GM21528 (cell line): ENCODE measurements at regions not wholly inside any gene's neighbourhood (a gene's known extent, or its start where the extent isn't known, plus 50 kb on each side); places are given as distances from the start of the nearest gene placed in this dataset.
"Not testable (repeated sequence)": the region's sequence is repeated elsewhere in the genome, so short reads cannot be mapped to it uniquely, and the experiment has no call there.

Experiments
- ATAC-seq: cut with Tn5 transposase; IDR thresholded peaks from one replicate; pipeline ENCODE4 v1.9.1; 2021; ENCODE audit warnings: mild to moderate bottlenecking, moderate library complexity; ENCODE audit not compliant: unreplicated experiment, low FRiP score

GRCh38 chr7:46047581-46047980, 126.5 kb upstream of the IGFBP3 start:
- no peak for ATAC-seq

GRCh38 chr7:46043338-46043737, 122.3 kb upstream of the IGFBP3 start:
- ATAC-seq: not testable (repeated sequence)

- ATAC-seq: not testable (repeated sequence)
These were observed 118.7 kb upstream of the IGFBP3 start for GRCh38 chr7:46039813-46040212.

GRCh38 chr7:46035166-46035565, 114.1 kb upstream of the IGFBP3 start:
- no peak for ATAC-seq

GRCh38 chr7:46034056-46034768, 113.1 kb upstream of the IGFBP3 start:
- ATAC-seq: no peak

- no peak for ATAC-seq
These were observed 112.5 kb upstream of the IGFBP3 start for GRCh38 chr7:46033592-46033991.

GRCh38 chr7:46032942-46033341, 111.9 kb upstream of the IGFBP3 start:
- no peak for ATAC-seq

GRCh38 chr7:46032353-46032752, 111.3 kb upstream of the IGFBP3 start:
- no peak for ATAC-seq

GRCh38 chr7:46029111-46029704, 108.1 kb upstream of the IGFBP3 start:
- no peak for ATAC-seq

GRCh38 chr7:46028246-46028645, 107.2 kb upstream of the IGFBP3 start:
- no peak for ATAC-seq

GRCh38 chr7:46026741-46027140, 105.7 kb upstream of the IGFBP3 start:
- no peak for ATAC-seq

GRCh38 chr7:46024263-46024916, 103.3 kb upstream of the IGFBP3 start:
- no peak for ATAC-seq

- no peak for ATAC-seq
These were observed 101.3 kb upstream of the IGFBP3 start for GRCh38 chr7:46022397-46022796.

GRCh38 chr7:46015107-46015868, 94.2 kb upstream of the IGFBP3 start:
- no peak for ATAC-seq

GRCh38 chr7:46011501-46011900, 90.4 kb upstream of the IGFBP3 start:
- ATAC-seq: no peak

- ATAC-seq: no peak
These were observed 90.0 kb upstream of the IGFBP3 start for GRCh38 chr7:46011059-46011458.

GRCh38 chr7:46009211-46009610, 88.1 kb upstream of the IGFBP3 start:
- no peak for ATAC-seq

- ATAC-seq: no peak
These were observed 87.0 kb upstream of the IGFBP3 start for GRCh38 chr7:46007990-46008643.

- ATAC-seq: no peak
These were observed 86.1 kb upstream of the IGFBP3 start for GRCh38 chr7:46007194-46007593.

- no peak for ATAC-seq
These were observed 85.7 kb upstream of the IGFBP3 start for GRCh38 chr7:46006723-46007122.

- ATAC-seq: no peak
These were observed 85.1 kb upstream of the IGFBP3 start for GRCh38 chr7:46006212-46006611.
